H1 (cell line): ENCODE measurements at regions not wholly inside any gene's neighbourhood (a gene's known extent, or its start where the extent isn't known, plus 50 kb on each side); places are given as distances from the start of the nearest gene placed in this dataset.

ENCODE experiments used
- BACH1 ChIP-seq: IDR thresholded peaks from 2 replicates; pipeline ENCODE4 v1.6.1; 2012; ENCODE audit warnings: low read length, improper control_type of control experiment
- CBX5 ChIP-seq: fragments of 300-800, 300-1000 bp; sonication (generic); IDR thresholded peaks from 2 replicates; pipeline ENCODE4 v1.7.1; 2016; ENCODE audit warnings: antibody characterized with exemption, low read length, low read depth
- KDM4A ChIP-seq: IDR thresholded peaks from one replicate; pipeline ENCODE4 v1.7.1; 2012; ENCODE audit warnings: low read depth, mild to moderate bottlenecking, moderate library complexity, low read length, inconsistent platforms; ENCODE audit not compliant: severe bottlenecking
- NANOG ChIP-seq: IDR thresholded peaks from 2 replicates; pipeline ENCODE4 v1.6.1; 2011; ENCODE audit warnings: low read length, low read depth, mild to moderate bottlenecking, inconsistent platforms; ENCODE audit not compliant: insufficient read depth, poor library complexity, severe bottlenecking
- RBBP5 ChIP-seq: IDR thresholded peaks from 2 replicates; pipeline ENCODE4 v1.7.1; 2012; ENCODE audit warnings: low read depth, mild to moderate bottlenecking, inconsistent platforms, low read length, moderate library complexity, borderline replicate concordance
- TAF7 ChIP-seq: optimal IDR thresholded peaks from 2 replicates; pipeline ENCODE3; 2011; ENCODE audit warnings: low read depth, mild to moderate bottlenecking, inconsistent platforms, low read length, moderate library complexity, borderline replicate concordance
- TF ChIP-seq, protein P1 (sequence below): fragments of 300-600 bp; sonication (generic); IDR thresholded peaks from 2 replicates; pipeline ENCODE4 v1.7.1; 2012; ENCODE audit warnings: low read length, moderate library complexity, mild to moderate bottlenecking, inconsistent platforms; ENCODE audit not compliant: insufficient replicate concordance
- TF ChIP-seq, protein P2 (sequence below): IDR thresholded peaks from 2 replicates; pipeline ENCODE4 v1.6.1; 2012; ENCODE audit warnings: inconsistent platforms

DNA sequence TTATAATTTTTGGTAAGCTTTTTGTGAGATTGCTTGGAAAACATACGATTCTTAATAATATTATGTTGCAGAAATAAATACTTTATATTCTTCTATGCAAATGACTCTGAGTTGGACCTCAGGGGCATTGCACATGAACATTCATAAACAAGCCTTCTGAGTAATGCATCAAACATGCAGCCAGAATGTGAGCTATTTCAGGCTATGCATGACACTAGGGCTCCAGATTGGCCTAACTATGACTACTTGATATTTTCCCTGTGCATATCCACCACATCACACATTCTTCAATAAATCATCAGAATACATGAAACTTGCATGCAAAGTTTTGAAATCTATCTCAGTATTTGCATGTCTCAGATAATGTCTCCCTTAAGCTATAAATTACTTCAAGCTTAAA, 560.1 kb downstream of the CDY2B start (continued):
- TF ChIP-seq, protein P1, sequence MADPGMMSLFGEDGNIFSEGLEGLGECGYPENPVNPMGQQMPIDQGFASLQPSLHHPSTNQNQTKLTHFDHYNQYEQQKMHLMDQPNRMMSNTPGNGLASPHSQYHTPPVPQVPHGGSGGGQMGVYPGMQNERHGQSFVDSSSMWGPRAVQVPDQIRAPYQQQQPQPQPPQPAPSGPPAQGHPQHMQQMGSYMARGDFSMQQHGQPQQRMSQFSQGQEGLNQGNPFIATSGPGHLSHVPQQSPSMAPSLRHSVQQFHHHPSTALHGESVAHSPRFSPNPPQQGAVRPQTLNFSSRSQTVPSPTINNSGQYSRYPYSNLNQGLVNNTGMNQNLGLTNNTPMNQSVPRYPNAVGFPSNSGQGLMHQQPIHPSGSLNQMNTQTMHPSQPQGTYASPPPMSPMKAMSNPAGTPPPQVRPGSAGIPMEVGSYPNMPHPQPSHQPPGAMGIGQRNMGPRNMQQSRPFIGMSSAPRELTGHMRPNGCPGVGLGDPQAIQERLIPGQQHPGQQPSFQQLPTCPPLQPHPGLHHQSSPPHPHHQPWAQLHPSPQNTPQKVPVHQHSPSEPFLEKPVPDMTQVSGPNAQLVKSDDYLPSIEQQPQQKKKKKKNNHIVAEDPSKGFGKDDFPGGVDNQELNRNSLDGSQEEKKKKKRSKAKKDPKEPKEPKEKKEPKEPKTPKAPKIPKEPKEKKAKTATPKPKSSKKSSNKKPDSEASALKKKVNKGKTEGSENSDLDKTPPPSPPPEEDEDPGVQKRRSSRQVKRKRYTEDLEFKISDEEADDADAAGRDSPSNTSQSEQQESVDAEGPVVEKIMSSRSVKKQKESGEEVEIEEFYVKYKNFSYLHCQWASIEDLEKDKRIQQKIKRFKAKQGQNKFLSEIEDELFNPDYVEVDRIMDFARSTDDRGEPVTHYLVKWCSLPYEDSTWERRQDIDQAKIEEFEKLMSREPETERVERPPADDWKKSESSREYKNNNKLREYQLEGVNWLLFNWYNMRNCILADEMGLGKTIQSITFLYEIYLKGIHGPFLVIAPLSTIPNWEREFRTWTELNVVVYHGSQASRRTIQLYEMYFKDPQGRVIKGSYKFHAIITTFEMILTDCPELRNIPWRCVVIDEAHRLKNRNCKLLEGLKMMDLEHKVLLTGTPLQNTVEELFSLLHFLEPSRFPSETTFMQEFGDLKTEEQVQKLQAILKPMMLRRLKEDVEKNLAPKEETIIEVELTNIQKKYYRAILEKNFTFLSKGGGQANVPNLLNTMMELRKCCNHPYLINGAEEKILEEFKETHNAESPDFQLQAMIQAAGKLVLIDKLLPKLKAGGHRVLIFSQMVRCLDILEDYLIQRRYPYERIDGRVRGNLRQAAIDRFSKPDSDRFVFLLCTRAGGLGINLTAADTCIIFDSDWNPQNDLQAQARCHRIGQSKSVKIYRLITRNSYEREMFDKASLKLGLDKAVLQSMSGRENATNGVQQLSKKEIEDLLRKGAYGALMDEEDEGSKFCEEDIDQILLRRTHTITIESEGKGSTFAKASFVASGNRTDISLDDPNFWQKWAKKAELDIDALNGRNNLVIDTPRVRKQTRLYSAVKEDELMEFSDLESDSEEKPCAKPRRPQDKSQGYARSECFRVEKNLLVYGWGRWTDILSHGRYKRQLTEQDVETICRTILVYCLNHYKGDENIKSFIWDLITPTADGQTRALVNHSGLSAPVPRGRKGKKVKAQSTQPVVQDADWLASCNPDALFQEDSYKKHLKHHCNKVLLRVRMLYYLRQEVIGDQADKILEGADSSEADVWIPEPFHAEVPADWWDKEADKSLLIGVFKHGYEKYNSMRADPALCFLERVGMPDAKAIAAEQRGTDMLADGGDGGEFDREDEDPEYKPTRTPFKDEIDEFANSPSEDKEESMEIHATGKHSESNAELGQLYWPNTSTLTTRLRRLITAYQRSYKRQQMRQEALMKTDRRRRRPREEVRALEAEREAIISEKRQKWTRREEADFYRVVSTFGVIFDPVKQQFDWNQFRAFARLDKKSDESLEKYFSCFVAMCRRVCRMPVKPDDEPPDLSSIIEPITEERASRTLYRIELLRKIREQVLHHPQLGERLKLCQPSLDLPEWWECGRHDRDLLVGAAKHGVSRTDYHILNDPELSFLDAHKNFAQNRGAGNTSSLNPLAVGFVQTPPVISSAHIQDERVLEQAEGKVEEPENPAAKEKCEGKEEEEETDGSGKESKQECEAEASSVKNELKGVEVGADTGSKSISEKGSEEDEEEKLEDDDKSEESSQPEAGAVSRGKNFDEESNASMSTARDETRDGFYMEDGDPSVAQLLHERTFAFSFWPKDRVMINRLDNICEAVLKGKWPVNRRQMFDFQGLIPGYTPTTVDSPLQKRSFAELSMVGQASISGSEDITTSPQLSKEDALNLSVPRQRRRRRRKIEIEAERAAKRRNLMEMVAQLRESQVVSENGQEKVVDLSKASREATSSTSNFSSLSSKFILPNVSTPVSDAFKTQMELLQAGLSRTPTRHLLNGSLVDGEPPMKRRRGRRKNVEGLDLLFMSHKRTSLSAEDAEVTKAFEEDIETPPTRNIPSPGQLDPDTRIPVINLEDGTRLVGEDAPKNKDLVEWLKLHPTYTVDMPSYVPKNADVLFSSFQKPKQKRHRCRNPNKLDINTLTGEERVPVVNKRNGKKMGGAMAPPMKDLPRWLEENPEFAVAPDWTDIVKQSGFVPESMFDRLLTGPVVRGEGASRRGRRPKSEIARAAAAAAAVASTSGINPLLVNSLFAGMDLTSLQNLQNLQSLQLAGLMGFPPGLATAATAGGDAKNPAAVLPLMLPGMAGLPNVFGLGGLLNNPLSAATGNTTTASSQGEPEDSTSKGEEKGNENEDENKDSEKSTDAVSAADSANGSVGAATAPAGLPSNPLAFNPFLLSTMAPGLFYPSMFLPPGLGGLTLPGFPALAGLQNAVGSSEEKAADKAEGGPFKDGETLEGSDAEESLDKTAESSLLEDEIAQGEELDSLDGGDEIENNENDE, result no peak
- TF ChIP-seq BACH1 (no peak), KDM4A (no peak), CBX5 (no peak), NANOG (no peak), RBBP5 (no peak), TAF7 (no peak)
- TF ChIP-seq, protein P2, sequence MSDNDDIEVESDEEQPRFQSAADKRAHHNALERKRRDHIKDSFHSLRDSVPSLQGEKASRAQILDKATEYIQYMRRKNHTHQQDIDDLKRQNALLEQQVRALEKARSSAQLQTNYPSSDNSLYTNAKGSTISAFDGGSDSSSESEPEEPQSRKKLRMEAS, result no peak
- TF ChIP-seq, all 59 proteins: peak for 0
